ENCODE measurements at regions not wholly inside any gene's neighbourhood (a gene's known extent, or its start where the extent isn't known, plus 50 kb on each side); places are given as distances from the start of the nearest gene placed in this dataset.

GRCh38 chr3:166265153-166265552 is 427.9 kb upstream of the BCHE start:
- no peak for TF ChIP-seq CTCF (IDR thresholded peaks at IDR 0.05)
- TF ChIP-seq POLR2A (IDR thresholded peaks at IDR 0.05): no peak
- no peak for TF ChIP-seq POLR2AphosphoS5 (IDR thresholded peaks at IDR 0.05)

Measured in prostate gland (tissue), 2 donors.